Fibroblast of upper back skin (primary cell): ENCODE measurements at regions not wholly inside any gene's neighbourhood (a gene's known extent, or its start where the extent isn't known, plus 50 kb on each side); places are given as distances from the start of the nearest gene placed in this dataset.
"Not testable (repeated sequence)": the region's sequence is repeated elsewhere in the genome, so short reads cannot be mapped to it uniquely, and the experiment has no call there.

Experiments
- DNase-seq: peaks from one replicate; pipeline ENCODE4 v3.0.0-alpha.2; 2013

DNA sequence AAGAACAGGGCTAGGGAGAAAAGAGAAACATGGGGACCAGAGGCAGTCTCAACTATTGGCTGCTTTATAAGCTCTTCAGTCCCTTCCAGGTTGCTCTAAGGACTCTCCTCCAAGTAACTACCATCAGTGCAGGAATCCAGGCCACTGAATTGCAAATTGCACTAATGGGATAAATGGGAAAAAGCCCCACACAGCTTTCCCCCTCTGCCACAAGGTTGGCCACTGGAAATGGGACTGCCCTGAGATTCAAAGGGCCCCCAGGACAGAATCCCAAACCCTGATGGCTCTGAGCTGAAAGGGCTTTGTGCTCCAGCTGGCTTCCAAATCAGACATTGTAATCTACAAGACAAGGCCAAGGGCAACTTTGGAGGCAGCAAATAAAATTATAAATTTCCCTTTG lies 633.2 kb downstream of the ACTR3B start:
- DNase-seq, result no peak

DNA sequence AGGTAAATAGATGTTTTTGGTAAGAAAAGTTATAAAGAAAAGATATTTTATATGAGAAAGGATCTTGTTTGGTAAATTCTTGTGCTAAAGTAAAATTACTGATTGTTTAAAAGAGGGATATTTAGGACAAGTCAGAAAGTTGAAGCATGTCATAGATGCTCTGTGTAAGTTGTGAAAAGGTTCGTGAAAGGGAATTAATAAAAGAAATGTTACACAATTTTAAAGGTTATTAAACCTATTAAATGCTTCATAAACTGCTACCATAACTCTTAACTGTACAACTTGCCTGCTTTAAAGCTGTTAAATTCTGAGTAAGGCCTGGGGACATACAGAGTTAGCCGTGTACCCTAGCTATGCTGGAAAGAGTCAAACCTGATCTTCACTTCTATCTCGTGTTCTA lies 634.1 kb downstream of the ACTR3B start:
- no peak for DNase-seq

DNA sequence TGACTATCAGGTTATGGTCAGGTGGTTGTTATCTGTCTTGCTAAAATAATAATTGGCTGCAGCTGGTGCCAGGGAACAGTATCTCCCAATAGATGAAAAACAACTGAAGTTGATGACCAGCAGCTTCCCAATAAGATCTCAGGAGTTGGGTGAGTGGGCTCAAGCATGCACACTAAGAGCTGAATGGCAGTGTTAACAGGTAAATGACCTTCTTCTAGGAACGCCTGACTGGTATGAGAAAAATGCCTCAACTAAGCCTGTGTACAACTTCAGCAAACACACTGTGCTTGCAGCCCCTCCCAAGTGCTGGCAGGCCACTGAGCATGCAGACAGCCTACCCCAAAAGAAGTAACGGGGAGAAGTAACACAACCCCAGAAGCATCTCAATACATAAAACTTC lies 636.9 kb downstream of the ACTR3B start:
- DNase-seq, result no peak

DNA sequence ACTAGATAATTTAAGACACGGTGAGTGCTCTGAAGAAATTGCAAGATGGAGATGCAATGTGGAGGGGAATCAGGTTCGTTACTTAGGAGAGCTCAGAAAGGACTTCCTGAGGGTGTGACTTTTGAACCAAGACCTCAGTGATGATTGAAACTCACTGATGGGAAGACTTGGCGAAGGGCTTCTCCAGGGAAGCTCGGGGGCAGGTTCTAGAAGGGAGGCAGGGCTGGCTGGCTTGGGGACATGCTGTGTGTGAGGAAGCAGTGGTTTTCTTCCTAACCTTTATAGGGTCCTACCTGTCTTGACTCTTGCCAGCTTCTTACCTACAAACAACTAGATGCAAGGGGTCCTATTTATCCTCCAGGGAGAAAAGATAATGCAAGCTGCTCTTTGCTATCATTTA lies 637.9 kb downstream of the ACTR3B start:
- DNase-seq, result no peak

DNA sequence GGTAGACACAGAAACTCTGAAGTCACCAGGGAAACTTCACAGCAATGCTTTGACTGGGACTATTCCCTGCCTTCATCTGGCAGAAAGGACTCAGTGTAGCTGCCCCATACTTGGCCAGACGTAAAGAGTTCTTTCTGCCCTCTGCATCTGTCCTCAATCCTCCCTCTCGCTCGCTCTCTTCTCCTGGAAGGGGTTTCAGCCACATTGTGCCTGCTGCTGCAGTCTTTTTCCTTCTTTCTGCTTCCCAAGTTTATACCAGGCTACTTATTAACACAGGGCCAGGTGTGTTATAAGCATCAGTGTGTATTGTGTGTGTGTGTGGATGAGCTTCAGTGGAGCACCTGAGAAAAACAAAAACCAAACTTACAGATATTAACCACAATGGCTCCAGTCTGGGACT lies 638.4 kb downstream of the ACTR3B start:
- no peak for DNase-seq

DNA sequence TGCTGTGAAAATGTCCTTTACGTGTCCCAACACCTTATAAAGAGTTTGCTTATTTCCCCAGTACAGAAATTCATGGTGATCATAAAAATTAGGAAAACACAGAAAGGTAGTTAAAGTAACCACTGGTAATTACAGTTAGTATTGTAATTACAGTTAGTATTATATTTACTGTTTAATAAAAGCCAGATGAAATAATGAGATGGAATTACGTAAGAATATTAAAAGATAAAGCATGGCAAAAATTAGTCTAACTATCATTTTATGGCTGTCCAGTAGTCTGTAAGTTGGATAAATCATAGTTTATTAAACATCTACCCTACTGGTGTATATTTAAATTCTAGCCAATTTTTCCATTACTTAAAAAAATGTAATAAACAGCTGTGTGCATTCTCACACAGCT lies 638.8 kb downstream of the ACTR3B start:
- DNase-seq, result no peak

DNA sequence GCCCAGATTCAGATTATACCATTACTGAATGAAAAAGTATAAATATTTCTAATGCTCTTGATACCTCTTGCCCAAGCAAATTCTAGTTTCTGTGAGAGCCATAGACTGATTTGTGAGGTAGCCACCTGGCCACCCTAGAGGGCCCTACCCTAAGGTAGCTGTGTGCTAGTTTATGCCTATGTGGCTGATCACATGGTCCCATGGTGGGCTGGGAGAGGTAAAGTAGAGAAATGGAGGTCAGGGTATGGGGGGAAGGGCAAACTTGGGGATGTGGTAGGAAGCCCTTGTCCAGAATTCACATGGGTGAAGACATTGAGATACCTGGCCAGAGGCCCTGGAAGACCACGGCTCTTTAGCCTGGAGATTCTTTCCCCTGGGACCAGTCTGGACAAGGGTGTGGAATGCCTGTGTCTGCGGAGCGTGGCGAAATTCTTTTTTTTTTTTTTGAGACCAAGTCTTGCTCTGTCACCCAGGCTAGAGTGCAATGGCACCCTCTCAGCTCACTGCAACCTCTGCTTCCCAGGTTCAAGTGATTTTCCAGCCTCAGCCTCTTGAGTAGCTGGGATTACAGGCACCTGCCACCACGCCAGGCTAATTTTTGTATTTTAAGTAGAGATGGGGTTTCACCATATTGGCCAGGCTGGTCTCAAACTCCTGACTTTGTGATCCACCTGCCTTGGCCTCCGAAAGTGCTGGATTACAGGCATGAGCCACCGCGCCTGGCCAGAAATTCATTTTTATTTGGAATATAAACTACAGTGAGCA lies 639.4 kb downstream of the ACTR3B start:
- no peak for DNase-seq

DNA sequence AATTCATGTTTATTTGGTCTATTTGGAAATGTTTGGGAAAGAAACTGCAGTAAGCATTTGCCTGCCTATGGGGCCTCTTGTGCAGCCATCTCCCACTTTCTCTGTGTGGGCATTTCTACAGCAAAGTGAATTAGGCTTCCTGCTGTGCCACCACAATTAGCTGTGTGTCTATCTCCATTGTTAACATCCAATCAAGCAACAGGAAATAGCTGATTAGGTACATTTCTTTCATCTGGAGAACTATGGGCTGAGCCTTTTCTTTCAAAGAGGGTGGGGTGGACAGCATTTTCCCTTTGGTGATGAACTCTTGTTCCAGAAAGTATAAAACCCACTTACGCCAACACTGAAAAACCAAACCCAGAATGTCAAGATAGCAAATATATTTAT lies 640.0 kb downstream of the ACTR3B start:
- no peak for DNase-seq

DNA sequence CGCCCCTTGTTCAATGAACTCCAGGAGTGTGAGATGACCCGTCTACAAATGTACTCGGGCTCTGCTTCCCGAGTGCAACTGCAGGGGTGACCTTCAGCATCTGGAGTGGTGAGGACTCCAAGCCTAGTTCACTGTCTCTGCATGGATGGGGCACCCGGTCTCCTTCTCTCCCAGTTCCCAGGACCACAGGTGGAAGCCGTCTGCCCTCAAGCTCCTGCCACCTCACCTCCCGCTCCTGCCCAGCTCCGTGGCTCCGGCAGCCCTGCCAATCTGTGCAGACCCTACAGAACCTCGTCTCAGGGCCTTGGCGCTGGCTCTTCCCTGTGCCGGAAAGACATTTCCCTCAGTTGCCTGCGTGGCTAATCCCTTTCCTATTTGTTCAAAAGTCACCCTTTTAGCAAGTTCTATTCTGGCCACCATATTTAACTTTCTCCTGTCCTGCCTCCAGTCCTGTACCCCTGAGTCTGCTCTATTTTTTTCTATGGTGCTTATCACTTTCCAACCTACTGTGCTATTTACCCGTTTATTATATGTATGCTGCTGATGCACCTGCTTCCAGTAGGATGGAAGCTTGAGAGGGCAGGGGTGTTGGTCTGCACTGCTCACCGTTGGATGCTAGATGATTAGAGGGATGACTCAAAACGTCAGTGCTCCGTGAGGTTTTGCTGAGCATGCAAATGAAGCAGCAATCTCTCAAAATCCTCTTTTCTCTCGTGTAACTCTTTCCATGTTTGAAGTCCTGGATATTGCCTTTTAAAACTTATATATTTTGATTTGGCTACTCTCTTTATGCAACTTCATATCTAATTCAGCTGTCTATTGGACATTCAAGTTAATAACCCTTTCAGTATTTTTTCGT lies 641.4 kb downstream of the ACTR3B start:
- DNase-seq, result no peak

DNA sequence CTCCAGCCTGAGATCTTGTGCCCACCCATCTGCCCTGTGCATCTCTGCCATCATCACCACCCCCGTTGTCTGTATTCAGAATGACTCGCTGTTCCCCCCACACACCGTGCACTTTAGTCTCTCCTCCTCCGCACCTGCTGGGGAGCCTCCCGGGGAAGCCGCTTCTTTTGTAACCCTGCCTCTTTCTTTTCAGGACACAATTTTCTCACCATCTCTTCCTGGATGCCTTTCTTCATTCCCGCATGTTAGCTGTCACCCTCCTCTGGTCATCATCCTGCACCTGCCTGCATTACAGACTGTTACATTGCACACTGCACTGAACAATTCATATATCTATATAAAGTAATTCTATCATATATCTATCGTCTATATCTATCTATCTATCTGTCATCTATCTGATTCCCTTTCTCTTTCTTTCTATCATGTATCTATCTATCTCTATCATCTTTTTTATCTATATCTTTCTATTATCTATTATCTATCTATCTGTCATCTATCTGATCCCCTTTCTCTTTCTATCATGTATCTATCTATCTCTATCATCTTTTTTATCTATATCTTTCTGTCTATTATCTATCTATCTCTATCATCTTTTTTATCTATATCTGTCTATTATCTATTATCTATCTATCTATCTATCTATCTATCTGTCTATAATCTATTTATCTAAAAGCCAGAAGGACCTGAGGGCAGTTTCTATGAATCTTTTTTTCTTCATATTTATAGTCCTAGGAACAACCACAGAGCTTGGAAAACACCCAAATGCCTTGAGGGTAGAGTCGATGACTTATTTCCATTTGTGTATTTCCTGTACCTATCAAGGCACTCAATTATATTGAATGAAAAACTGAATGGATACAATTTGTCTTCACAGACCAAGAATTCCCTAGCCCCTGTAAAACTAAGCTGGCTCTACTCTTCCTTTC lies 642.5 kb downstream of the ACTR3B start:
- no peak for DNase-seq

DNA sequence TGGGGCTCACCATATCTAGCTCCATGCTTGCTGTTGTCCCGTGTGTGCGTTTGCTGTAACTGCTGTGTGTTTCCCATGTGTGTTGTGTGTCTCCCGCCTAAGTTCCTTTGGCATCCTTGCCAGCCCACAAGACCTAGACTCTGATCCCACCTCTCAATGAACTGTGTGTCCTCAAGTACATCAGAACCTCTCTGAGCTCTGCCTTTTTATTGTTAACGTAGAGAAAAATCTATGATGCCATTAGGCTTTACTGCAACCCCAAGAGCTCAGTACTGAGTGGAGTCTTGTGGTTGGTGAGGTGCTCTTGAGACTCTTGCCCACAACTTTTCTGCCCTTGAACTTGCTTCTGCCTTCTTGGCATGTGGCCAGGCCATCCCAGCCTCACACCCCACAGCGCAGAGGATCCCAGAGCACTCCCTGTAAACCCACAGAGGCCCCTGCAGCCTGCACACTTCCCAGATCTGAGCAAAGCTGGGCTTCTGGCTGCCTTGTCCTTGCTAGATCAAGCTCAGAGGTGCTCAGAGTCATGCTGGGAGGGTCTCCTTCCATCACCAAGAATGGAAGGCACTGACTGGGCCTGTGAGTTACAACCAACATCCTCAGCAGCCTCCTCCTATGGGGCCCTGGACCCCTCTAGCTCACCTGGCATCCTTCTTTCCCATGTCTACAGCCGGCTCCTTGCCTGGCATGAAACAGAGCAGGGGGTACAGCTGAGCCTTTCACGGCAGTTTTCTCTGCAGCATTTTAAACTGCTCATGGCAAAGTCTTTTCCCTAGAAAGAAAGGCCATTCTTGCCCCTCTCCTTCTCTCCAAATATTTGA lies 643.4 kb downstream of the ACTR3B start:
- no peak for DNase-seq

DNA sequence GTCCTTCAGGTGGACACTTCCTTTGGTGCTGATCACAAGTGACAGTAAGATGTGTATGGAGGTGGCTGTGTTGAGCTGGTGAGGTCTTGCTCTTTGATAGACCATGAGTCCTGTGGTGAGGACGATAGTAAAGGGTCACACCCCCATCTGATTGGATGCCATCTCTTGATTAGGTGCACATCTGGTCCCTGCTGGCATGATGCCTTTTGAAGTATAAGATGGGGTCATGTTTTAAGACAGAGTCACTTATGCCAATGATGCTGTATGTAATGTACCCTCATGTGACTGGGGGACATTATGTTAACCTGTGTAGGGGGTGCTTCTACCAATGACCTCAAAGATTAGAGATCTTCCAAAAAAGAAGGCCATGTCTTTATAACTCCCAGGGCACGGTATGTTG lies 644.6 kb downstream of the ACTR3B start:
- DNase-seq, result no peak

DNA sequence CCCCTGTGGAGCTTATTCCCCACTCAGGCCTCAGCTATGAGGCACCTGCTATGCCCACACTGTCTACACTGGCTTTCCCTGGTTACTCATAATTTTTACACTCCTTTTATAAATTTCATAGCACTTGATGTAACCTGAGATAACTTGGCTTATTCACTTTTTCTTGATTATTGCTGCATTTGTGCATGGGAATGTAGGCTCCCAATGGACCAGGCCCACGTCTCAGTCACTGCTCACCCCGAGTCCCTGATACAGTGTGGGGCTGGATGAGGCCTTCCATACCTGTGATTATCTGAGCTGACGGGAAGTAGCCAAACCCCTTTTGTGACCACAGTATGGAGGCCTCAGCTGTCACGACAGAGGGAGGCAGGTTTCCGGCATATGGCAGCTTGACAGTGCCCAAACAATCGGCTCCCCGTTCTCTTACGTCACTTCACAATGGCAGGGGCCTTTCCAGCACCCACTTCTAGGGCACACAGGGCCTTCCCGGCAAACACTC lies 645.3 kb downstream of the ACTR3B start:
- DNase-seq, result no peak

DNA sequence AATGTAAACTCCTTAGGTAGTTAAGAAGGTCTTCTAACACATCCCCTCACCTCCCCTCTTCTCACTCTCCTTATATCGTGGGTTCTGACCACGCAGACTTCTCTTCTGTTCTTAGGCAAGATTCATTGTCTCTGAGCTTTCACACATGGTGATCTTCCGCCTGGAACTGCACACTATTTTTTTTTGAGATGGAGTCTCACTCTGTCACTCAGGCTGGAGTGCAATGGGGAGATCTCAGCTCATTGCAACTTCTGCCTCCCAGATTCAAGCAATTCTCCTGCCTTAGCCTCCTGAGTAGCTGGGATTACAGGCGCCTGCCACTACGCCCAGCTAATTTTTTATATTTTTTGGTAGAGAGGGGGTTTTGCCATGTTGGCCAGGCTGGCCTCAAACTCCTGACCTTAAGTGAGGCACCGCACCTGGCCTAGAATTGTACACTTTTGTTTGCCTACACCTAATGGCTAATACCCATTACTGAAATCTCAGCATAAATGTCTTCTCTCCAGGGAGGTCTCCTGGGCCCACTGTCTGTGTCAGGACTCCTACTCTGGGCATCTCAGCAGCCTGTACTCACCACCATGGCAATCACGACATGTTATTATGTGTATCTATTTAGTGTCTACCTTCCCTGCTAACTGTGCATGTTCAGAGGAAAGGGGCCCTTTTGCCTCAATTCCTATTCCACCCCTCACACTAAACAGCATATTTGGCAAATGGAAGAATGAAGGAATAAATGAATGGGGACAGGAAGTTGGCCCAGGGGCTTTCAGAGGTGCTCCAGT lies 646.3 kb upstream of the DPP6 start:
- DNase-seq, result no peak

DNA sequence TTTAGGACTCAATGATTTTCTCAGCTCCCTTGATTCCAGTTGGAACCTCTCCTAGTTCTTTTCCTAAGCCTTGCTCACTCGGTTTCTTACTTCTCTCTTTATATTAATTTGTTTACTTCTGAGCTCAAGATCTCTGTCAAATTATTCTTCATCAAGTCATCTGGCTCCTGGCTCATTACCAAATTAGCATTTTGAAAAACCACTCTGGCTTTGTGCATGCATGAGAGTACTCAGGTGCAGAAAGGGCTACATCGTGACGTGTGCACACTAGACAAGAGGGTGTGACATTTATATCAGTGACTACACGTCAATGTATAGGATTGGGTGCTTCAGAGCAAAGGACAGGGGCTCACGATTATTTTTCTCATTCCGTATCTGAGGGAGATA lies 645.7 kb upstream of the DPP6 start:
- DNase-seq, result no peak

DNA sequence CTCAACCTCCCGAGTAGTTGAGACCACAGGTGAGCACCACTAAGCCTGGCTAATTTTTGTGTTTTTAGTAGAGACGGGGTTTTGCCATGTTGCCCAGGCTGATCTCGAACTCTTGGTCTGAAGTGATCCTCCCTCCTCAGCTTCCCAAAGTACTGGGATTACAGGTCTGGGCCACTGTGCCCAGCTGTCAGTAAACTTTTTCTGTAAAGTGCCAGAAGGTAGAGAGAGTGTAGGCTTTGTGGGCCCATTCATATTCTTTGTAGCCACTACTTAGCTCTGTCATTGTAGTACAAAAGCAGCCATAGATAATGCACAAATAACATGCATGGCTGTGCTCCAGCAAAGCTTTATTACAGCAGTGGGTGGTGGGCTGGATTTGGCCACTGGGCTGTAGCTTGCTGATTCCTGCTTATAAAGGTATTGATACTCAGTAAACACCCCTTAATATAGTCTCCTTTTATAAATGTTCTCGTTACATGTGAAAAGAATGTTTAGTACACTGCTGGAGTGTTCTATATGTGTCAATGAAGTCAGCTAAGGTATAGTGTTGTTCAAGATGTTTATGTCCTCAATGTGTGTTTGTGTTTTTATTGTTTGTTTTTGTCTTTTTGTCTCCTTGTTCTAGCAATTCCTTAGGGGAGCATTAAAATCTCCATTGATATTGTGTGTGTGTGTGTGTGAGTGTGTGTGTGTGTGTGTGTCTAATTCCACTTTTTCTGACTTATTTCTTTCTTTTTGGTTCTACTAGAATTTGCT lies 644.7 kb upstream of the DPP6 start:
- DNase-seq, result no peak

DNA sequence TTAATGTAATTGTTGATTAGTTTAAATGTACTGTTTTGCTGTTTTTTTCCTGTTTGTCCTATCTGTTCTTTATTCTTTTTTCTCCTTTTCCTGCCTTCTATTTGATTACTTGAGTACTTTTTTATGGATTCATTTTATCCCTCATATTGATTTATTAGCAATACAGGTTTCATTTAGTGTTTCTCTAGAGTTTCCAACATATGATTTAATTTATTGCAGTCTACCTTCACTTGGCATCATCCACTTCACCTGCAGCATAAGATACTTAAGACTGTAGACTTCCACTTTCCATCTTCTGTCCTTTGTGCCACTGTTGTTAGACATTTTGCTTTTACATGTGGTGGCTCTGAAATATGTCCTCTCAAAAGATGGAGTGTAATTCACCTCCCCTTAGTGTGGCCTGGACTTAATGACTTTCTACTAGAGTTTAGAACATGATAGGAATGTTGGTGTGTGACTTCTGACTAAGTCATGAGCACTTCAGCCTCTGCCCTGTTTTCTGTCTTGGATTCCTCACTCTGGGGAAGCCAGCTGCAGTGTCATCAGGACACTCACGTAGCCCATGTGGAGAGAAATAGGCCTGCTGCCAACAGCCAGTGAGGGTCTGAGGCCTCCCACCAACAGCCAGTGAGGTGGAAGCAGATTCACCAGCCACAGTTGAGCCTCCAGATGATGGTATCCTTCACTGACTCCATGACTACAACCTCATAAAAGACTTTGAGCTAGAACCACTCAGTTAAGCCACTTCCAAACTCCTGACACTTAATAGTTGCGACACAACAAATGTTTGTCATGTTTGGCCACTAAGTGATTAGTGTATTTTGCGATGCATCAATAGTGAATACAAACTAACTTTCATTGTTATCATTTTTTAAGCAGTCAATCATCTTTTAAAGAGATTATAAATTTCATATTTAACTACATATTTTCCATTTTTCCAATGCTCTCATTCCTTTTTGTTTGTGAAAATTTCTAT lies 643.5 kb upstream of the DPP6 start:
- no peak for DNase-seq

DNA sequence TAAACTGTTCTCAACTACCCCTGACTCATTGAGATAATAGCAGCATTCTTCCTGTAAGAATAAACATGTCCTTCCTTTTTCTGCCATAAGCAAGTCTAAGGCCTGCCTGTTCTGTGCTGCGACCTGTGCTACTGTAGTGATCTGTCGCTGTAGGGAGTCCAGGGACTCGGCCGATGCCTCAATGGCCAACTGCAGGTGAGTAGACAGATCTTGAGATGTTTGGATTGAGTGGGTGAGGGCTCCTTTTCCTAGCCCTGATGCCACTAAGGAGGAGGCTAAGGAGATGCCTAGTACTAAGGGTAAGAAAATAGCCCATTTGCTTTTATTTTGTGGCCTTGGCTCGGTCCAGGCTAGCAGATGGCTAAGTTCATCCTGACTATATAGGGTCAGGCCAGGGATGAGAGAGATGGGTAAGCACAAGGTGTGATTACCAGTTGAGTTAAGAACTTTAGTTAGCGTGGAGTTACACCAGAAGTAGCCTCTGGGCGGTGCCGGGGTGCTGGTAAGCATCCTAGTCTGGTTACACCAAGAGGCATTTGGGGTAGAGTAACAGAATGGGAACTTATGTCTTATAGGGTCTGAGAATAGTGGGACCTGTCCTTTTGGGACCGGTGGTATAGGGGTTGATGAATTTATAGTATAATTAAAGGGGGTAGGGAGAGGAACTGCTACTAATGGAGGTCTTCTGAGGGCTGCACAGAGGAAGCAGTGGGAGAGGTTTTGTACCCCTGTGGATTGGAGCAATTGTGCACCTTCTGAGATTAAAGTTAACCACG lies 642.4 kb upstream of the DPP6 start:
- not testable (repeated sequence) for DNase-seq
